ENCODE measurements at regions not wholly inside any gene's neighbourhood (a gene's known extent, or its start where the extent isn't known, plus 50 kb on each side); places are given as distances from the start of the nearest gene placed in this dataset.
"Not testable (repeated sequence)": the region's sequence is repeated elsewhere in the genome, so short reads cannot be mapped to it uniquely, and the experiment has no call there.

DNA sequence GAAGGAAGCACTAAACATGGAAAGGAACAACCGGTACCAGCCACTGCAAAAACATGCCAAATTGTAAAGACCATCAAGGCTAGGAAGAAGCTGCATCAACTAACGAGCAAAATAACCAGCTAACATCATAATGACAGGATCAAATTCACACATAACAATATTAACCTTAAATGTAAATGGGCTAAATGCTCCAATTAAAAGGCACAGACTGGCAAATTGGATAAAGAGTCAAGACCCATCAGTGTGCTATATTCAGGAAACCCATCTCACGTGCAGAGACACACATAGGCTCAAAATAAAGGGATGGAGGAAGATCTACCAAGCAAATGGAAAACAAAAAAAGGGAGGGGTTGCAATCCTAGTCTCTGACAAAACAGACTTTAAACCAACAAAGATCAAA lies 126.3 kb upstream of the CAV2 start:
- DNase-seq (ENCODE audit: low spot score): not testable (repeated sequence)

- no peak for DNase-seq (ENCODE audit: low spot score)
These were observed 121.8 kb upstream of the CAV2 start for GRCh38 chr7:116377721-116378120.

DNA sequence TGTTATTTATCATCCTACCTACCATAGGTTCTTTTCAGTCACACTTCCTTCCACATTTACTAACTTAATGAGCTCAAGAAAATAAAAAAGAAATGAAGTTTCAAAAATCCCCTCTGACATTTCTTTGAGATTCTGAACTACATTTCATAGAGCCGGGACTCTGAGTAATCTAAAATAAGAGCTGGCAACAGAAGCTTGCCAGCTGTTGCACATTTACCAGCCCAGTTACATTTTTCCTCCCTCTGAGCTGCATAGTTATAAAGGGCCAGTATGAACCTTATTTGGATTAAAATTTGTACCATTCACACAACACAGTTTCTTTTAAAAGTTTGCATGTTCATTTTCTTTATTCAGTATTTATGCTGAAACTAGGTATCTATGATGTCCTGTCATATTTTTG lies 119.5 kb upstream of the CAV2 start:
- DNase-seq (ENCODE audit: low spot score): peak; percentile 73

DNA sequence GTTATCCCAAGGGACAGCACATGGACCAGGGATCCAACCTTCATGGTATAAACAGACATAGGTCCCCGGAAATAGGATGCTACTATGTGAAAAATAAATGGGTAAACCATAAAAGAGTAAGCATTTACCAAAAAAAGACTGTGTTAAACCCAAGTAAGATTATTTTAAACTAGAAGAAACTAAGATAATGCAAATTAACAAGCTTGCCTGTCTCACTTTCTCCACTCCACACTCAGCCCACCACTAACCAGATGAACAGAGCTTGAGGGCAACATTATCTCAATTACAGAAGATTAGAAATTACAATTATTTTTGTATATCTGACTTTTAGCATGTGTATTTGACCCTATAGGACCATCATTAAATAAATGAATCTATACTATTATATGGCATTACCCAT lies 117.2 kb upstream of the CAV2 start:
- no peak for DNase-seq (ENCODE audit: low spot score)

DNA sequence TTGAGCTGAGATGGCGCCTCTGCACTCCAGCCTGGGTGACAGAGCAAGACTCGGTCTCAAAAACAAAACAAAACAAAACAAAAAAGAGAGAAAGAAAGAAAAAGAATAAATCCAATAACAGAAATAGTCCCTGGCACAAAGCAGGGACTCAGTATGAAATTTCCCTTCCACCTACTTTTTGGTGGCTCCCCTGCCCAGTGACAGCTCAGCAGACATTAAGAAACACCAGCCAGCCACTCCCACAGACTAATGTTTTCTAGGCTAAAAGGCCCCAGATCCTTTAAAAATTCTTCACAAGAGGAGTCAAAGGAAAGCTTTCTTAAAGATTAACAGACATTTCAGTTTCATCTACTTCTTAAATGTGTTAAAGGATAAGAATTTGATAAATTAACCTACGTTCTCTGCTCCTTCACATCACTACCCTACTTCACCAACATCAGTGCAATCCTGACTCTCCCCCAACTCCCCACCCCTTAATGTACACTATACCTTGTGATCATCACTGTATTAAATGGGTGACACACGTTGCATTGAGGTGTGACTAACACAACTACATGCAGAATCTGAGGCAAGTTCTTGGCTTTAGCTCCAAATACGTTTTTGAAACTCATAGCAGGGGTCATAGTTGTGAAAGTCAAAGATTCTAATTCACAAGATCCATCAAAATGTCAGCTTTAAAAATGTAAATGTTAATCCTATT lies 114.5 kb upstream of the CAV2 start:
- DNase-seq (ENCODE audit: low spot score): no peak

DNA sequence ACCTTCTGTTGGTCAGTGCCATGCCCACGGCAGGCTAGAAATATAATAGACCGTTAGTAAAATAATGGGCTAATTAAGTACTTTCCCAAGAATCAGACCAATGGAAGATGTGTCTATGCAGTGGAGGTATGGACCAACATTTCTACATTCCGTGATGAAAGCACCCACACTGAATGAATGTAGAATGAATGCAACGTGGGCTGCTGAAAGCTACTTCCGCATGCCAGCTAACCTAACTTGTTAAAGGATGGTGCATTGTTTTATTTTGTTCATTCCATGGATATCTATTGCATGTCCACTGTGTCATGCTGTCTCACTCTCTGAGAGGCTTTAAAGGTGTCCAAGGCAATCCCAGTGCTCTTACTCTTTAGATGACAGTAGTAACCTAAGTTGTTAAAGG lies 112.9 kb upstream of the CAV2 start:
- no peak for DNase-seq (ENCODE audit: low spot score)

- no peak for DNase-seq (ENCODE audit: low spot score)
These were observed 109.2 kb upstream of the CAV2 start for GRCh38 chr7:116390363-116390762.

DNA sequence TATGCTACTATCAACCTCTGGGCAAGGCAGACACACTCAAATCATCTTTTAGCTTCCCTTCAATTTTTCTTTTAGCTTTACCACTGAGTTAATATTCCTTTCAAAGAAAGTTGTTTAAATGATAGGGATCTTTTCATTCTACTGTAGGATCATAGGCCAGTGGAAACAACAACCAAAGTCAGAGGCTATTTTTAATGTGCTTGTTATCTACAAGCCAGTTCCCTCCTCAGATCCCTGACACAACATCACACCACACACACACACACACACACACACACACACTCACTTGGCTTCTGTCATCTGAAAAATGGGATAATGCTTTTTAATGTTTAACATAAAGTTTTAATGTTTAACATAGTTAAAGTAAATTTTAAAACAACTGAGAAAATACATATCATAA lies 106.7 kb upstream of the CAV2 start:
- no peak for DNase-seq (ENCODE audit: low spot score)

GRCh38 chr7:116393654-116394053 lies 105.9 kb upstream of the CAV2 start:
- DNase-seq (ENCODE audit: low spot score): no peak

DNA sequence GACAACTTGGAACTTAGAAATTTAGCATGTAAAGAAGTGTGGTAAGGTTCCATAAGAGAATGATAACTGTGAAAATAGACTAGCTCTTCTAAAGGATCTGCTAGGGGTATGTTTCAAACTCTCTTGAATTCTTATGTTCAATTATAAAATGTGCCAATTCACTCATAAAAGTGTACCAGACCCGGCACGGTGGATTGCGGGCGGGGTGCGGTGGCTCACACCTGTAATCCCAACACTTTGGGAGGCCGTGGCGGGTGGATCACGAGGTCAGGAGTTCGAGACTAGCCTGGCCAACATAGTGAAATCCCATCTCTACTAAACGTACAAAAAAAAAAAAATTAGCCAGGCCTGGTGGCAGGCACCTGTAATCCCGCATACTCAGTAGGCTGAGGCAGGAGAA lies 105.4 kb upstream of the CAV2 start:
- no peak for DNase-seq (ENCODE audit: low spot score)

DNA sequence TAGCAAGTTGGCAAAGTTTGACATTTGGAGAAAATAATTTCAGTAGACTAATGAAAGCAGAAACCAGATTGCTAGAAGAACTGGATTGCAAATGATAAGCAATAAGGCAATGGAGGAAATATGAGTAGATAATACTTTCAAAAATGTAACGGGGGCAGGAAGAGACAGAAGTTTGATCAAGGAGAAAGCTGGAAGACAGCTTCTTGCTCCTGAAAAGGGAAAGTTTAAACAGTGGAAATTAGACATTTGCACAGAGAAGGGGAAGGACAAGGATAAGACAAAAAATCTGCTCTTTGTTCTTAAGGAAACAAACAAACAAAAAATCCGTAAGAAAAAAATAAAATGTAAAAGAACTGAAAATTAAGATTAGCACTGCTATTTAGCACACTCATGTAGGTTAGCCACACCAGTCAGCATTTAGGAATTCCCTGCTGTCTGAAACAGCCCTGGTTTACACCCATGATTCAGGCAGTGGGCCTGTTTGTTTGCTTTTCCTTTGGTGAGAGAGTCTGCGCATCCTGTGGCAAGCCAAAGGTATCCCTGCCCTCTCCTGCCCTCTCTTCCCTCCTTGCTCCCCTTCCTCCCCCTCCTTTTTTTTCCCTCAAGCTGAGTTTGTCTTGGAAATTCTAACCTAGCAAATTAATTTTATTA lies 104.3 kb upstream of the CAV2 start:
- peak; percentile 48 for DNase-seq (ENCODE audit: low spot score)

DNA sequence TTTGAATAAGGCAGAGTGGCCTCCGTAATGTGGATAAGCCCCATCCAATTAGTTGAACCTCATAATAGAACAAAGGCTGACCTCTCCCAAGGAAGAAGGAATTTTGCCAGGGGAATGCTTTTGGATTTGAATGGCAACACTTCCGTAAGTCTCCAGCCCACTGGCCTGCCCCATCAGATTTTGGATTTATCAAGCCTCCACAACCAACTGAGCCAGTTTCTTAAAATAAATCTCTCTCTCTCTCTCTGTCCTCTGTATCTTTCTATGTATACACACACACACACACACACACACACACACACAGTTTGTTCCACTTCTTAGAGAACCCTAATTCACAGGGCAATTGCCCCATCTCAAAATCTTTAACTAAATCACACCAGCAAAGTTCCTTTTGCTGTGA lies 100.9 kb upstream of the CAV2 start:
- DNase-seq (ENCODE audit: low spot score): no peak

GRCh38 chr7:116399819-116400218 lies 99.7 kb upstream of the CAV2 start:
- peak; percentile 19 for DNase-seq (ENCODE audit: low spot score)

GRCh38 chr7:116400522-116400921 lies 99.0 kb upstream of the CAV2 start:
- DNase-seq (ENCODE audit: low spot score): no peak

DNA sequence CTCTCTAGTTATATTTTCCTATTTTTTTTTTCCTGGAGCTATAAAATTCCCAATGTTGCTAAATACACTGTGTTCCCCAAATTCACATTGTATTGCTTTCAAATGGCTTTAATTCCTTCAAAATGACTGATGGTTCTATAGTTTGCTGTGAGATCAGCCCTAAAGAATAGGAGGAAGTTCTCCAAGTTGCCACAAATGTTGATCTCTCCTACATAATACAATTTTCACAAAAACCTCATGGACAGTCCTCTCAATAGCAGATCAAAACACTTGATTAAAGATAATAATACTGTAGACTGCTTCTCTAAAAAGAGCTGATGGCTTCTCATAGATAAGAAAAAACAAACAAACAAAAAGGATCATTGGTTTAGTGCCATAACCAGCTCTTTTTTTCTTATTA lies 97.8 kb upstream of the CAV2 start:
- DNase-seq (ENCODE audit: low spot score): no peak

GRCh38 chr7:116403265-116403664 lies 96.3 kb upstream of the CAV2 start:
- DNase-seq (ENCODE audit: low spot score): peak; percentile 34

DNA sequence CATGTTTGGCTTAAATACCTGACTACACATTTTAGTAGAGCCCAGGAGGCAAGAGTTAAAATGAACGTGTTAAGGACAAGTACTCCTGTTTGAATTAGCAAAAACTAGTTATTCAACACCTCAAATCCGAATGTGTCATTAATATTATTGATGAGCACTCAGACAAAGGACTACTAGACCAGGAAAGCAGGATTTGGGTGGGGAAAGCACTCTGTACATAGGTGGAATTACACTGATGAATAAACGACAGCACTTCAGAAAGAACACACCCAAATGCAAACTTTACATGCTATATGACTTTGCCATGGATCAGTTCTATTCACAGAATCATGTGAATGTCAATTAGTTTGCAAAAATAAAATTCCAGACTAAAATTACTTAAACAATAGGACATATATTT lies 95.1 kb upstream of the CAV2 start:
- DNase-seq (ENCODE audit: low spot score): no peak

GRCh38 chr7:116405810-116406209 lies 93.7 kb upstream of the CAV2 start:
- DNase-seq (ENCODE audit: low spot score): no peak

DNA sequence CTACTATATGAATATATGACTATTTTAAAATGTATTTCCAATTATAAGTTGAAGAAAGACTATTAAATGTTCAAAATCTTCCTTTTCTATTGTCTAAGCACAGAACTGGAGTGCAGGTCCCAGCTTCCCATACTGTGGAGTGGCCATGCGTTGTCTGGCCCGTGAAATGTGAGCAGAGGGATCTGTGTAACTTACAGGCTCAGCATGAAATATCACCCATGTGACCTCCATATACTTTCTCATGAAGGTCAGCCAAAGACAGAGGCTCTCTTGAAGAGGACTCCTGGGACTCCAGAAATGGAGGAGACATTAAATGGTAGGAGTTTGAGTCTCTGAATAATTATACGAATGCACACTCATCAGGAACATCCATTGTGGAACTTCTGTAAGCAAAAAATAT lies 92.4 kb upstream of the CAV2 start:
- no peak for DNase-seq (ENCODE audit: low spot score)

GRCh38 chr7:116408166-116408565 lies 91.4 kb upstream of the CAV2 start:
- no peak for DNase-seq (ENCODE audit: low spot score)

- not testable (repeated sequence) for DNase-seq (ENCODE audit: low spot score)
These were observed 90.6 kb upstream of the CAV2 start for GRCh38 chr7:116408831-116409453.

DNA sequence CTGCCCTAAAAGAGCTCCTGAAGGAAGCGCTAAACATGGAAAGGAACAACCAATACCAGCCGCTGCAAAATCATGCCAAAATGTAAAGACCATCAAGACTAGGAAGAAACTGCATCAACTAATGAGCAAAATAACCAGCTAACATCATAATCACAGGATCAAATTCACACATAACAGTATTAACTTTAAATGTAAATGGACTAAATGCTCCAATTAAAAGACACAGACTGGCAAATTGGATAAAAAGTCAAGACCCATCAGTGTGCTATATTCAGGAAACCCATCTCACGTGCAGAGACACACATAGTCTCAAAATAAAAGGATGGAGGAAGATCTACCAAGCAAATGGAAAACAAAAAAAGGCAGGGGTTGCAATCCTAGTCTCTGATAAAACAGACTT lies 88.8 kb upstream of the CAV2 start:
- DNase-seq (ENCODE audit: low spot score): not testable (repeated sequence)

All from umbilical cord (tissue), 1 donor.